SK-N-SH (cell line): ENCODE measurements at regions not wholly inside any gene's neighbourhood (a gene's known extent, or its start where the extent isn't known, plus 50 kb on each side); places are given as distances from the start of the nearest gene placed in this dataset.

Source experiments
- CTCF ChIA-PET: fragments of 300-600, 350-600 bp; formaldehyde crosslinking; extraction: SDS; loops from one replicate; lab custom pipeline; 2021; lab: Yijun Ruan, JAX
- POLR2A ChIA-PET: fragments of 350-600 bp; sonication (Branson Sonifier 250); formaldehyde crosslinking; extraction: SDS; loops from one replicate; lab custom pipeline; 2020; ENCODE audit warnings: antibody characterized with exemption, inconsistent platforms; lab: Yijun Ruan, JAX
- DNase-seq: peaks from one replicate; pipeline ENCODE4 v3.0.0; 2012
- H2AFZ ChIP-seq: fragments of 200-600 bp; sonication (generic); 2 replicates; pipeline ENCODE4 v1.8.1; 2016; ENCODE audit warnings: antibody characterized with exemption, mild to moderate bottlenecking, low read depth
- H3F3A ChIP-seq: fragments of 200-600 bp; sonication (generic); replicated peaks from 2 replicates; pipeline ENCODE3; 2016; ENCODE audit warnings: antibody characterized with exemption, mild to moderate bottlenecking; ENCODE audit not compliant: insufficient read depth
- H3K27ac ChIP-seq, 2 experiments: fragments of 200-500 bp in 1 of 2; fragments of 200-600 bp in 1 of 2; sonication (Bioruptor generic) in 1 of 2; sonication (generic), shearing (Covaris generic) in 1 of 2; 2 replicates each; pipeline versions ENCODE4 v1.5.1 to v1.6.1; 2014 to 2016; ENCODE audit warnings: low read depth in 2 of 2, inconsistent platforms in 1 of 2, low read length in 1 of 2, mild to moderate bottlenecking in 1 of 2, mixed read lengths in 1 of 2
- H3K27me3 ChIP-seq: fragments of 200-600 bp; sonication (generic), shearing (Covaris generic); 2 replicates; pipeline ENCODE4 v1.6.1; 2016; ENCODE audit warnings: mixed run types; ENCODE audit not compliant: insufficient read depth
- H3K36me3 ChIP-seq, 2 experiments: fragments of 200-500 bp in 1 of 2; fragments of 200-600 bp in 1 of 2; sonication (Bioruptor generic) in 1 of 2; sonication (generic) in 1 of 2; replicated peaks in 1 of 2; 2 replicates each; pipeline versions ENCODE3 to v1.5.1; 2014 to 2016; ENCODE audit warnings: low read length in 1 of 2, mild to moderate bottlenecking in 1 of 2; ENCODE audit not compliant: insufficient read depth in 2 of 2, control insufficient read depth in 1 of 2
- H3K4me1 ChIP-seq, 2 experiments: fragments of 200-500 bp in 1 of 2; fragments of 200-600 bp in 1 of 2; sonication (Bioruptor generic) in 1 of 2; sonication (generic), shearing (Covaris generic) in 1 of 2; 2 replicates each; pipeline versions ENCODE4 v1.5.1 to v1.6.1; 2014 to 2016; ENCODE audit warnings: low read depth in 1 of 2, low read length in 1 of 2, mixed run types in 1 of 2; ENCODE audit not compliant: insufficient read depth in 2 of 2, control insufficient read depth in 1 of 2
- H3K4me2 ChIP-seq: fragments of 200-600 bp; sonication (generic), shearing (Covaris generic); 2 replicates; pipeline ENCODE4 v1.6.1; 2017; ENCODE audit warnings: mixed run types
- H3K4me3 ChIP-seq, 2 experiments: fragments of 200-500 bp in 1 of 2; fragments of 200-600 bp in 1 of 2; sonication (Bioruptor generic) in 1 of 2; sonication (generic), shearing (Covaris generic) in 1 of 2; 2 replicates each; pipeline versions ENCODE4 v1.5.1 to v1.8.1; 2014 to 2016; ENCODE audit warnings: low read depth in 2 of 2, inconsistent platforms in 1 of 2, low read length in 1 of 2, mild to moderate bottlenecking in 1 of 2, mixed read lengths in 1 of 2, moderate library complexity in 1 of 2
- H3K79me2 ChIP-seq: fragments of 200-600 bp; sonication (generic); 2 replicates; pipeline ENCODE4 v1.8.1; 2017; ENCODE audit warnings: mild to moderate bottlenecking; ENCODE audit not compliant: insufficient read depth
- H3K9ac ChIP-seq: fragments of 200-600 bp; sonication (generic); 2 replicates; pipeline ENCODE4 v1.6.1; 2017; ENCODE audit warnings: mixed run types
- H3K9me2 ChIP-seq: fragments of 200-600 bp; sonication (generic); 2 replicates; pipeline ENCODE4 v1.6.1; 2017; ENCODE audit warnings: mixed run types
- H3K9me3 ChIP-seq: fragments of 200-600 bp; sonication (generic); 2 replicates; pipeline ENCODE4 v1.6.1; 2017; ENCODE audit warnings: mixed run types, mild to moderate bottlenecking, moderate library complexity
- H4K20me1 ChIP-seq: fragments of 200-600 bp; sonication (generic); 2 replicates; pipeline ENCODE4 v1.6.1; 2017; ENCODE audit warnings: mild to moderate bottlenecking, mixed run types; ENCODE audit not compliant: insufficient read depth
- CHD2 ChIP-seq: fragments of 150-350 bp; IDR thresholded peaks from 2 replicates; pipeline ENCODE4 v1.6.1; 2018; ENCODE audit warnings: low read length; ENCODE audit not compliant: partially characterized antibody
- ELF1 ChIP-seq: IDR thresholded peaks from 2 replicates; pipeline ENCODE4 v1.4.0; 2012
- EP300 ChIP-seq, 2 experiments: IDR thresholded peaks; 2 replicates each; pipeline versions ENCODE4 v1.4.0 to v1.6.1; 2012; ENCODE audit warnings: borderline replicate concordance in 1 of 2, low read depth in 1 of 2, low read length in 1 of 2
- FOSL2 ChIP-seq: IDR thresholded peaks from 2 replicates; pipeline ENCODE4 v1.4.0; 2012; ENCODE audit warnings: low read depth, mild to moderate bottlenecking, moderate library complexity, borderline replicate concordance
- FOXM1 ChIP-seq: IDR thresholded peaks from 2 replicates; pipeline ENCODE4 v1.4.0; 2012; ENCODE audit warnings: low read depth, mild to moderate bottlenecking
- GATA2 ChIP-seq: sonication (generic); formaldehyde crosslinking; IDR thresholded peaks from 2 replicates; pipeline ENCODE4 v1.5.0; 2020; ENCODE audit warnings: mild to moderate bottlenecking, missing genetic modification reagents
- JUND ChIP-seq: IDR thresholded peaks from 2 replicates; pipeline ENCODE4 v1.4.0; 2012
- MEF2A ChIP-seq: IDR thresholded peaks from 2 replicates; pipeline ENCODE4 v1.4.0; 2012; ENCODE audit warnings: low read depth, borderline replicate concordance
- NFIC ChIP-seq: IDR thresholded peaks from 2 replicates; pipeline ENCODE4 v1.4.0; 2012; ENCODE audit warnings: borderline replicate concordance
- NRF1 ChIP-seq: IDR thresholded peaks from 2 replicates; pipeline ENCODE4 v1.6.1; 2012; ENCODE audit warnings: low read depth, mild to moderate bottlenecking, low read length
- RFX5 ChIP-seq: IDR thresholded peaks from 2 replicates; pipeline ENCODE4 v1.6.1; 2012; ENCODE audit warnings: mild to moderate bottlenecking, improper control_type of control experiment, low read length
- SIN3A ChIP-seq: IDR thresholded peaks from 2 replicates; pipeline ENCODE4 v1.6.1; 2012; ENCODE audit warnings: low read depth, mild to moderate bottlenecking, low read length, moderate library complexity, borderline replicate concordance
- SMC3 ChIP-seq: IDR thresholded peaks from 2 replicates; pipeline ENCODE4 v1.6.1; 2012; ENCODE audit warnings: low read depth, low read length, improper control_type of control experiment
- TAF1 ChIP-seq: IDR thresholded peaks from 2 replicates; pipeline ENCODE4 v1.6.1; 2012; ENCODE audit warnings: low read depth, mild to moderate bottlenecking, low read length, moderate library complexity, borderline replicate concordance
- TCF12 ChIP-seq: IDR thresholded peaks from 2 replicates; pipeline ENCODE4 v1.4.0; 2012
- YY1 ChIP-seq: IDR thresholded peaks from 2 replicates; pipeline ENCODE4 v1.4.0; 2012; ENCODE audit warnings: low read depth, mild to moderate bottlenecking
- WGBS: methylation state at CpG from one replicate; pipeline ENCODE4 v1.1.6; 2017; ENCODE audit warnings: low lambda C conversion rate; 5-methylcytosine and 5-hydroxymethylcytosine counted together
- TF ChIP-seq, protein P1 (sequence below): fragments of 200-600 bp; sonication (generic); IDR thresholded peaks from 2 replicates; pipeline ENCODE4 v1.6.1; 2017; ENCODE audit warnings: antibody characterized with exemption, mild to moderate bottlenecking, moderate library complexity
- TF ChIP-seq, protein P2 (sequence below): fragments of 150-350 bp; IDR thresholded peaks from 2 replicates; pipeline ENCODE4 v1.6.1; 2017; ENCODE audit warnings: antibody characterized with exemption, low read length, low read depth, borderline replicate concordance
- TF ChIP-seq, protein P3 (sequence below): IDR thresholded peaks from 2 replicates; pipeline ENCODE4 v1.4.0; 2012; ENCODE audit warnings: low read depth

DNA sequence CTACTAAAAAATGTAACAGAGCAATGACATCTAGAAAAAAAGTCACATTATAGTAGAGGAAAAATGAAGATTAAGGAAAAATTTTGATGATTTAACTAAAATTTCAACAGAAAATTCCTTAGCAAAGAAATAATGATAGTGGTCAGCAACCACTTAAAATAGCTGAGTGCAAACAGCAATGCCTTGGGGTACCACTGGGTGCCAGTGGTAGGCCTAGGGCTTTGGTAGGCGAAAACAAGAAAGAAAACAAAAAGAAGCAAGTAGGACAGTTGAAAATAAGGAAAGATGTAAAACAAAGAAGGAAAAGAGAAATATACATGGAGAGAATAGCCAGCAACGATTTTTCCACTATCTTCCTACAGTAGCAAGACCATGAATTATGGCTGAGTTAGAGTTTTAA lies 313.5 kb upstream of the IRS4 start:
- H3K4me3 ChIP-seq, result no peak overlapping the region
- no peaks in the 10 kb centered on the region for H3K27me3 ChIP-seq
- H3K36me3 ChIP-seq, result no peaks in the 10 kb centered on the region
- no peaks in the 10 kb centered on the region for H3K9me2 ChIP-seq
- H3K9ac ChIP-seq, result no peak overlapping the region
- no peaks in the 10 kb centered on the region for H4K20me1 ChIP-seq
- TF ChIP-seq GATA2 (CRISPR knock-in tag) (no peak), CHD2 (no peak), SIN3A (no peak), NFIC (no peak), RFX5 (no peak)
- TF ChIP-seq, protein P1, sequence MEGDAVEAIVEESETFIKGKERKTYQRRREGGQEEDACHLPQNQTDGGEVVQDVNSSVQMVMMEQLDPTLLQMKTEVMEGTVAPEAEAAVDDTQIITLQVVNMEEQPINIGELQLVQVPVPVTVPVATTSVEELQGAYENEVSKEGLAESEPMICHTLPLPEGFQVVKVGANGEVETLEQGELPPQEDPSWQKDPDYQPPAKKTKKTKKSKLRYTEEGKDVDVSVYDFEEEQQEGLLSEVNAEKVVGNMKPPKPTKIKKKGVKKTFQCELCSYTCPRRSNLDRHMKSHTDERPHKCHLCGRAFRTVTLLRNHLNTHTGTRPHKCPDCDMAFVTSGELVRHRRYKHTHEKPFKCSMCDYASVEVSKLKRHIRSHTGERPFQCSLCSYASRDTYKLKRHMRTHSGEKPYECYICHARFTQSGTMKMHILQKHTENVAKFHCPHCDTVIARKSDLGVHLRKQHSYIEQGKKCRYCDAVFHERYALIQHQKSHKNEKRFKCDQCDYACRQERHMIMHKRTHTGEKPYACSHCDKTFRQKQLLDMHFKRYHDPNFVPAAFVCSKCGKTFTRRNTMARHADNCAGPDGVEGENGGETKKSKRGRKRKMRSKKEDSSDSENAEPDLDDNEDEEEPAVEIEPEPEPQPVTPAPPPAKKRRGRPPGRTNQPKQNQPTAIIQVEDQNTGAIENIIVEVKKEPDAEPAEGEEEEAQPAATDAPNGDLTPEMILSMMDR, result peak; percentile 31; the same call in 1 of the 2 replicates
- TF ChIP-seq, all 33 proteins: peak for 1
- H3K79me2 ChIP-seq, result no peaks in the 10 kb centered on the region
- H3K9me3 ChIP-seq, result no peaks in the 10 kb centered on the region
- ChIA-PET POLR2A (no interaction called here), CTCF (no interaction called here)
- H3F3A ChIP-seq, result no peaks in the 10 kb centered on the region
- DNase-seq, result no peak
- H3K27ac ChIP-seq, result no peak overlapping the region
- 1% methylated on average over 2 of the region's 2 CpGs for WGBS
- no peak overlapping the region for H3K4me2 ChIP-seq
- no peaks in the 10 kb centered on the region for H3K4me1 ChIP-seq
- H2AFZ ChIP-seq, result no peak overlapping the region

DNA sequence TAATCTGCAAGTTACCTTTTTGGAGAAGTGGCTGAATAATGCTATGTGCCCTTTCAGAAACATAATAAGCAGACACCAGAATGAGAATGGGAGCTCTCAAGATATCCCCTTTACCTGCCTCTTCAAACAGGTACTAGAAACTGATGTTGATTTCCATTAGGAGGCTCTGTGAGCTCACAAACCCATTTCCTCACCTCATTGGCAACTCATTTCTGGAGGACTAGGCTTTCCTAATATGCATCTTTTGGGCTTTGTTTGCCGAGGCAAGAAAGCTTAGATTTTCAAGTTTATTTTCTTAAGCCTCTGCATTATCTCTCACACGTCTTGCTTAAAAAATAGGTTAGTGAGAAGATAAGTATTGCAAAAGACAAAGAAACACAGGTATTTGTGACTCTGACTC lies 313.1 kb upstream of the IRS4 start:
- POLR2A ChIA-PET, result no interaction called here

More for the DNA sequence above, 313.1 kb upstream of the IRS4 start:
- no peak overlapping the region for H2AFZ ChIP-seq
- DNase-seq, result no peak
- TF ChIP-seq CHD2, result no peak
- no peak for TF ChIP-seq FOSL2
- TF ChIP-seq EP300 (IDR thresholded peaks at IDR 0.05; ENCODE audit: borderline replicate concordance in 1 of 2, low read depth in 1 of 2, low read length in 1 of 2), result no peak
- no peak for TF ChIP-seq ELF1
- TF ChIP-seq JUND, result no peak
- TF ChIP-seq TAF1, result no peak
- TF ChIP-seq, protein P2, sequence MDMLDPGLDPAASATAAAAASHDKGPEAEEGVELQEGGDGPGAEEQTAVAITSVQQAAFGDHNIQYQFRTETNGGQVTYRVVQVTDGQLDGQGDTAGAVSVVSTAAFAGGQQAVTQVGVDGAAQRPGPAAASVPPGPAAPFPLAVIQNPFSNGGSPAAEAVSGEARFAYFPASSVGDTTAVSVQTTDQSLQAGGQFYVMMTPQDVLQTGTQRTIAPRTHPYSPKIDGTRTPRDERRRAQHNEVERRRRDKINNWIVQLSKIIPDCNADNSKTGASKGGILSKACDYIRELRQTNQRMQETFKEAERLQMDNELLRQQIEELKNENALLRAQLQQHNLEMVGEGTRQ, result no peak
- no peak for TF ChIP-seq TCF12
- no peak for TF ChIP-seq SMC3
- TF ChIP-seq FOXM1, result no peak
- no peak for TF ChIP-seq NFIC
- no peak for TF ChIP-seq YY1
- no peak for TF ChIP-seq NRF1
- TF ChIP-seq, protein P1, result no peak
- TF ChIP-seq MEF2A, result no peak
- TF ChIP-seq, protein P3, sequence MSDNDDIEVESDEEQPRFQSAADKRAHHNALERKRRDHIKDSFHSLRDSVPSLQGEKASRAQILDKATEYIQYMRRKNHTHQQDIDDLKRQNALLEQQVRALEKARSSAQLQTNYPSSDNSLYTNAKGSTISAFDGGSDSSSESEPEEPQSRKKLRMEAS, result no peak
- no peaks in the 10 kb centered on the region for H3K36me3 ChIP-seq
- 0% methylated on average over 2 of the region's 2 CpGs for WGBS
- no peaks in the 10 kb centered on the region for H4K20me1 ChIP-seq
- CTCF ChIA-PET, result no interaction called here
- no peaks in the 10 kb centered on the region for H3F3A ChIP-seq
- H3K4me2 ChIP-seq, result no peak overlapping the region
- H3K4me3 ChIP-seq, result no peak overlapping the region
- no peaks in the 10 kb centered on the region for H3K4me1 ChIP-seq
- H3K9ac ChIP-seq, result no peak overlapping the region
- H3K79me2 ChIP-seq, result no peaks in the 10 kb centered on the region
- no peaks in the 10 kb centered on the region for H3K9me2 ChIP-seq
- no peaks in the 10 kb centered on the region for H3K9me3 ChIP-seq
- H3K27me3 ChIP-seq, result no peaks in the 10 kb centered on the region
- H3K27ac ChIP-seq, result no peak overlapping the region
